GM18907 (cell line): ENCODE measurements at regions not wholly inside any gene's neighbourhood (a gene's known extent, or its start where the extent isn't known, plus 50 kb on each side); places are given as distances from the start of the nearest gene placed in this dataset.

Experiments
- ATAC-seq: cut with Tn5 transposase; IDR thresholded peaks from one replicate; pipeline ENCODE4 v1.9.1; 2021; ENCODE audit warnings: mild to moderate bottlenecking, moderate library complexity; ENCODE audit not compliant: unreplicated experiment

DNA sequence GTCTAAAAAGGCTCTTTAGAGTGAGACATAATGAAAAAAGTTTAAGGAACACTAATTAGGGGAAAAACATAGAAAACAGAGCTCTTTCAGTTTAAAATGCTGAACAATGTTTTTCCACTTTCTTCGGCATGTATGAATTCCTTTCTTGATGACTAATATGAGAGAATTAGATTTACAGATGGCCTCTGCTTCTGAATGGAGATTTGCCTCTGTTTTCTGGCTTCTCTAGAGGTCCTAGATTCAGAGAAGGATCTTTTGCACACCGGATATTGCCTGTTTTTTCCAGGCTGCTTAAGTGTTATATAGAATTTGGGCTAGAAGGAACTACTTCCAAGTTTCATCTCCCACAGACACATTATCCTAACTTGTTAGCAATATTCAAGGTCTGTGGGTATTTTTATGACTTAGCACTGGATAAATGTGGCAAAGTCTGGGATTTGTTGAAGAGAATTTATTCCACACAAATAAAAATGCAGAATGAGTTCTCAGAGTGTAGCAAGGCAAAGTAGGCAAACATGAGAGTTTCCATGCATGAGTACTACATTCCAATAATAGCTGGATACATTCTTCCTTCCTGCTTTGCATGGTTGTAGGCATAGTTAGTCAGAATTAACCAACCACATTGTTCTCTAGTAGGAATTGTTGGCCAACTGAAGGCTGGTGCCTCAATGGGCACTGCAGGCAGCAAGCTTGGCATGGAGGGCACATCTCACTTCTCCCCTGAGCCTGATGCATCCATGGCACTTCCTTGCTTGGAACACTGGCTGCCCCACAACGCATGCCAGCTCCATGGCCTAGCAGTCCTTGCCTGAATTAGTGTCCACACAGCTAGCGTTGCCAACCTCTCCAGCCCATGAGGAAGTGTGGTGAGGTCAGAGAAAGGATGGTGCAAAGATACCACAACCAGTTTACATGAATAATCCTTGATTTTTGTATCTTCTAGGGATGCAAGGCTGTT, 224.2 kb downstream of the CLIC5 start:
- no peak for ATAC-seq

DNA sequence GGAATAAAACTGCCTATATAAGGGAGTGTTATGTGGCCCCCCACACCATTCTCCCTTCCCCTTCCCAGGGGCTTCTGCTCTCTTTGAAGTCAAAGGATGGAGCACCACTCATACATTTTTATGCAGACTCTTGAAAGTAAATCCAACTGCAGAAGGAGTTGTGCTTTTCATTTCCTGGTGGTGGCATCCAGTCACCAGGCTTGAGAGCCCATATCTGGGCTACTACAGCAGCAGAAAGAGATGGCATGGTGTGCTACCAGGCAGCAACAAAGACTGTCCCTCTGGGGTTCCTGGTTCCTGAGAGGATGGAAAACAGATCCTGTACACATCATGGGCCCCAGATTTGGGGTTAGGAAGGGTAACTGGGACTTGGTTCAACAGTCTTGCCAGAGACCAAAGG, 226.4 kb downstream of the CLIC5 start:
- no peak for ATAC-seq

DNA sequence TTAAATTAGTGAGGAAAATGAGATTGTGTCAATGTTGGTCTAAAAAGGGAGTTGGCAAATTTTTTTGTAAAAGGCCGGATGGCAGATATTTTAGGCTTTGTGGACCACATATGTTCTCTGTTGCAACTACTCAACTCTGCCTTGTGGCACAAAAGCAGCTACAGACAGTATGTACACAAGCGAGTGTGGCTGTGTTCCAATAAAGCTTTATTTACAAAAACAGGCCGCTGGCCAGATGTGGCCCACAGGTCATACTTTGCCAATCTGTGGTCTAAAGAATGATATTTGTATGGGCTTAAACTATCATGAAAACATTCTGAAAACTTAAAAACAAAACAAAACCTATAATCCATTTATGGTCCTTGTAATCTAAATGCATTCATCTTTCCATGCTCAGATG, 228.3 kb downstream of the CLIC5 start:
- ATAC-seq, result no peak

DNA sequence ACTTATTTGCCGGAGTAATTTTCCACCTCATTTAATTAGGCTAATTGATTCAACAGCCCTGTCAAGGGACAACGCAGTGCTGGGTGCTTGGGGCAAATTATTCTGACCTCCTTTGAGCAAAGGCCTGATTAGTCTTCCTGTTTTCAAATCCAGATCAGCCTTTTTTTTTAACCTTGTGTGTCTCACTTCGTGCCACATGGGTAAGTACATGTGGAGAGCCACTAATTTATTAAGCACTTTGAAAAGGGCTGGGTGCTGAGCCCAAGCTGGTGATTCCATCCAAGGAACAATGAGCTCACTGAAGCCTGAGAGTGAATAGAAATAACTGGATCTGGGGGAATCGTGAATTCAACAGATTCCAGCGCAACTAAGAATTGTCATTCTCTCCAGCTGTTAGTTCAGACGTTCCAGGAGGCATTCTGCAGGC, 229.3 kb downstream of the CLIC5 start:
- no peak for ATAC-seq

DNA sequence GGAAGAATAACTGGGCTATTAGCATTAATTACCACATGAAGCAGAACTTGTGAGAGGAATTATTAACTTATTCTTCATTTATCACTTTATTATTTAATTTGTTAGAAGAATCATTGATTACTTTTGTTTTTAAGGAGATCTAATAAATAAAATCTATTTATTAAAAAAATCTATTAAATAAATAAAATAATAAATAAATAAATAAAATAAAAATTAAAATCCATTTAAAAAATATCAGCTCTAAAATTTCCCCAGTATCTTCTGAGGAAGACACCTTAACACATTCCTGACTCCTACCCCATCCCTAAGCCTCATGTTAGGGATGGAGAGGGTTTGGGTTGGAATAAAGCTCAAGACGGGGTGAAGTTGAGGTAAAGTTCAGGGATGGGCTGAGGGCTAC, 231.4 kb downstream of the CLIC5 start:
- ATAC-seq, result no peak

DNA sequence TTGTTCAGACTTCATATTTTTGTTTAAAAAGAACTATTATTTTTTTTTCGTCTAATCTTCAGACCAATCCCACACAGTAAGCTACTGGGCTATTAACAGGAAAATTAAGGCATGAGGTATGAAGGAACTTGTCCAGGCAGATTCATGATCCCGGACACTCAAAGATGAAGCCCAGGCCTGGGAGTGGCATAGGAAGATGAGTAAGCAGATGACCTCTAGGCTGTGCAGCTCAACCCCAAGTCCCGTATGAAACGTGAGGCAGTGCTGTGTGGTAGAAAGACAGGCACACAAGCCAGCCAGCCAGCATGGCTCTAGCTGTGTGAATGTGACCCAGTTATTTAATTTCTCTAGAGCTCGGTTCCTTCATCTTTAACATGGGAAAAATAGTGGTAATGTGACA, 231.9 kb downstream of the CLIC5 start:
- ATAC-seq, result no peak

DNA sequence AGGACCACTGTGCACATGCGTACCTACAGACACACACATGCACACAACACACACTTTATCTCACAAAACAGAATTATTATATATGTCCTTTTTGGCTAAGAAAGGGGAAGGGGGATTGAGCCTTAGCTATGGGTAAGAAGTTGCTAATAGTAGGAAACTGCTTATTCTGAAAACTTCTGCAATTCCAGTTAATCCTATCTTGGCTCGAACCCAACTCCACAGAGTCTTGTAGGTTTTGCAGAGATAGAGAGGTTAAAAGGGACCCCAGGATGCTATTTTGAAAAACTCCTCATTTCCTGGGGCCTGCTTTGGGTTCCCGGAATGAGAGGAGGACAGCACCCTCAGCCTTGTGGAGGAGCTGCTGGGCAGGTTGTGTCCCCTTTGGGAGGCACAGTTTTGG, 233.8 kb downstream of the CLIC5 start:
- ATAC-seq, result no peak

DNA sequence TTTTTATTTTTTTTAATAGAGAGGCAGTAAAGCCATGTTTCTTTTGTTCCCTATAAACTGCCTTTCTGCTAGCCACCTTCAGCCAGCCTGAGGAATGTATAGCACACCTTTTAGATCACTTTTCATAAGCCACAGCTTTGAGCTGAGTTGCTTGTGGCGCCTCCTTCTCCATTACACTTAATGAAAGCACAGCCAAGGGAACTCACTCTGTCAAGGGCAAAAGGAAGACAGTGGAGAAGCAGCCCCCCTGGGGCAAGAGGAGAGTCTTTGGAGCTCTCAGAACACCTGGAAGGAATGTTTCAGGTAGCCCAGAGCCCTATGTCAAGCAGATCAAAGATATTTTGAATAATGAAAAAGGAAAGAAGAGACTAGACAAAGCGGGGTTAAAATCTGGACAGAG, 235.1 kb downstream of the CLIC5 start:
- no peak for ATAC-seq

DNA sequence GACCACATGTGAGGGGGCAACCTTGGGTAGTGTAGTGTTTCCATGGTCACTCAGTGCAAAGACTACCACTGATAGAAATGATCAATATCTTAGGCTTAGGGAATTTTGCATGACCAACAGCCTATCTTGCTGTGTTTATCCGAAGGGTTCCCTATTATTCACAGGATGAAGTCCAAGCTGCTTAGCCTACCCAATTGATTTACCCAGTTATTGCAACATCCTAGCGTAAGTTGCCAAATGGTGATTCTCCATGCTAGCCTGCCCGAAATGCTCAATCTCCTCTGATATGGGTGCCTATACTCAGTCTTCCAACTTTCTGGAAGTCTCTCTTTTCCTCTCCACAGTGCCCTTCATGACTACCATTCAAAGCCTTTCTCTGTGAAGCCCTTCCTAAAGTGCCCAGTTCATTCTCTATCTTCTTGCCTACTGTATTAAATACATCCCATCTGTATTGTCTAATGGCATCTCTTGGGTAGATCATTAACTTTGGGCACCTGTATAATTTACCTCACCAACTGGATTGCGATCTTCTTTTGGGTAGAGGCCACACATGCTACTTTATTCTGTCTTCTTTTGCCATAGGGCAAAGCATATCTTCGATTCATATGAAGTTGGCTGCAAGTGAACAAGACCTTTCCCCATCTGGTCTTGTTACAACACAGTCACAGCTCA, 240.5 kb downstream of the CLIC5 start:
- ATAC-seq, result no peak

DNA sequence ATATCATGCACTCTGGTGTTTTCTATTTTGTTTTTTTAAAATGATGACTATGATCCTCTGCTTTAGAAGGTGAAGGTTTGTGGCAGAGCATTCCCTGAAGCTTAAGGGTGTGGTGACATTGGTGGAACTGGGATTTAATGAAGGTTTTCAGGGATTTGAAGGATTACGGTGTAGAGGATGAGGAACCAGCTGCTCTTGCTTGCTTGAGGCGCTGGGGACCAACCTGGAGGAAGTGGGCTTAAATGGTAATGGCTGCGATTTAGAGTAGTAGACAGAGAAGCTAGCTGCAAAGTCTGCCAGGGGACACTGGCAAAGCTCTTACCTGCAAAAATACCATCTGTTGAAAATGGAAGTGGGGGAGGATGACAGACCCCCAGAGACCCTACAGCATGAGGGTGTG, 241.8 kb downstream of the CLIC5 start:
- ATAC-seq, result no peak

DNA sequence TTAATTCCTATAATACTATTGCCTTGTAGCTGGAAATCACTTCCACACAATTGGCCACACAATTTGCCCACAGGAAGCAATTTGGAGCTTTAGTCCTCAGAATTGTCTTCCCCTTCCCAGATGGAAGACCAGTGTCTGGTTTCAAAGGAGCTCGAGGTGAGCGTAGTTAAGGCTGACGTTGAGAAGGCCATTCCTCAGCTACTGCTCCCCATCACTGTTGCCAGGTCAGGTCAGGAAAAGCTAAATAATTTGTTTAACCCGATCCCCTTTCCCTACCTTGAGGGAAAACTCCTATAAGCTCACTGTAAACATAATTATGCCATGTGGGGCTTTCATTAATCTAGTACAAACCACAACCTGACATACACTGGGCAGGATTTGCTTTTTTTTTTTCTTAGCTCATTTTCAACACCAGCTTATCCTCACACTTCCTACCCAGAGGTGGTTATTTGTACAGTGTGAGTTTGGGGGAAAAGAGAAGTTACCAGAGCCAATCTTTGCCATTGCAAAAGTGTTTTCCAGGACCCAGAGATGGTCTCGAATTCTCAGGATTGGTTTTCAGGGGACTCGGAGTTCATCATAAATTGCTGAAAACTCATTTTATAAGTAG, 242.7 kb downstream of the CLIC5 start:
- ATAC-seq, result no peak

DNA sequence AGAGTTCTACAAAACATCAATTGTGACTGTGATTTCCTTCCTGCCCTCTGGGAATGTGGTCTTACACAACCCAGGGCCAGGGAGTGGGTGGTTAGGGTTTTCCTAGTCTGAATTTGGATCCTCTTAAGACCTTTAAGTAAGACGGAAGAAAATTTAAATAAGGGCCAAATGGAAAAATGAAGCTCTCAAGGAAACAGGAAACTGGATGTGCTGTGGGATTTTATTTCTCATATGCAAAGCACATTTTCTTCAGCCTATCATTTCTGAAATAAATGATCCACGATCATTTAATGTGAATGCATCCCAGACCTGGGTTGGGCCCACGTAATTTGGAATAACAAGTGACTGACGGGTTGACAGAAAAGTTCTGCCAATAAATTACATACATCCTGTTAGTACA, 243.6 kb downstream of the CLIC5 start:
- ATAC-seq, result no peak

DNA sequence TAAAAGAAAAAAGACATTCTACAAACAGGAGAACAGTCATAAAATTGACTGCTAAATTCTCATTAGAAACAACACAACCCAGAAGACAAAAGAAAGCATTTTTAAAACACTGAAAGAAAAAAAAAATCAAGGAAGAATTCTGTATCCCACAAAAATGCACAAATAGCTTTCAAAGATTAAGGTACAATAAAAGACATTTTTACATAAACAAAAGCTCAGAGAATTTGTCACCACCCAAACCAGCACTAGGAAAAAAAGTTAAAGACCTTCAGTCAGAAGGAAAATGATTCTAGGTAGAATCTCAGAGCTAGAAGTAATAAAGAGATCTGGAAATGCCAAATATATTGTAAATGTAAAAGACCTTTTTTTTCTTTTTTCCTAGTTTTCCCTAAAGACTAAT, 252.4 kb downstream of the CLIC5 start:
- no peak for ATAC-seq

DNA sequence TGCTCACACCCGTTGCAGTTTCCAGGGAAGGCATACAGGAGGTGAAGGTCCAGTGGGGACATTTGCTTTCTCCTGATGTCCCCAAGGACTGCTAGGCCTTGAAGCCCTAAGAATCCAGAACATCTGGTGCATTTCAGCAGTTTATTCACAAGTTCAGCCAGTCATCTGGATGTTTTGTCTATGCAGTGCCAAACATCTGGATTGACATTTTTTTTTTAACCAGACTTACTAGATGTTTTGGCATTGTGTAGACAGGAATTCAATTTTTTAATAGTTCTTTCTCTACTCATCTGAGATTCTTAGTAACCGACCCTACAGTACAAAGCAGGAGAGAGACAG, 256.2 kb downstream of the CLIC5 start:
- ATAC-seq, result no peak

DNA sequence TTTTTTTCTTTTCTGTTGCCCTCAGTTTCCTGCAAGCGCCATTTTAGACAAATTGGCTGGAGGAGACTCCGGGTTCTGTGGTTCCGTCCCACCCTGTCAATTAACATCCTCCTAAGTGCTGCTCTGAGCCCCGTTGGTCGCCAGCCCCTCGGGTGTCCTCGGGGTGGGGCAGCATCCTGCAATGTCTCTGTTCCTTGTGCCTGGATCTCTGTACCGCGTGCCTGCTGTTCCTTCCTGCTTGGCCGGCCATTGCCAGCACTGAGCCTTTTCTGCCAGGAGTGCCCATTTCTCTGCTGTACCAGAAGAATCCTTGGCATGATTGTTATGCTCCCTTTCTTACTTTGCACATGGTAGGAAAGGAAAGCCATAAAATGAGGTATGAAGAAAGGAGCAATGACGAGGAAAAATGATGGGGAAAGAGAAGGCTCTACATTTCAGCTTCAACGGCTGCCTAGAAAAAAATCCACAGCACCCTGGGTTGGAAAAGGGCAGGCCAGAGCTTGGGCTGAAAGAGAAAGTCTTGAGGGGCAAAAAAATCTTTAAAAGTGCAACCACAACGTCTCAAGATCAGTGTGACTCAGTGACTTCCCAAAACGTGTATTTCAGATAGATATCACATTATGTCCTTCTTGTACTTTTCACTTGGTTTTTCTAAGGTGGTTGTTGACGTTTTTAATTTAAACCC, 256.7 kb downstream of the CLIC5 start:
- ATAC-seq, result no peak

DNA sequence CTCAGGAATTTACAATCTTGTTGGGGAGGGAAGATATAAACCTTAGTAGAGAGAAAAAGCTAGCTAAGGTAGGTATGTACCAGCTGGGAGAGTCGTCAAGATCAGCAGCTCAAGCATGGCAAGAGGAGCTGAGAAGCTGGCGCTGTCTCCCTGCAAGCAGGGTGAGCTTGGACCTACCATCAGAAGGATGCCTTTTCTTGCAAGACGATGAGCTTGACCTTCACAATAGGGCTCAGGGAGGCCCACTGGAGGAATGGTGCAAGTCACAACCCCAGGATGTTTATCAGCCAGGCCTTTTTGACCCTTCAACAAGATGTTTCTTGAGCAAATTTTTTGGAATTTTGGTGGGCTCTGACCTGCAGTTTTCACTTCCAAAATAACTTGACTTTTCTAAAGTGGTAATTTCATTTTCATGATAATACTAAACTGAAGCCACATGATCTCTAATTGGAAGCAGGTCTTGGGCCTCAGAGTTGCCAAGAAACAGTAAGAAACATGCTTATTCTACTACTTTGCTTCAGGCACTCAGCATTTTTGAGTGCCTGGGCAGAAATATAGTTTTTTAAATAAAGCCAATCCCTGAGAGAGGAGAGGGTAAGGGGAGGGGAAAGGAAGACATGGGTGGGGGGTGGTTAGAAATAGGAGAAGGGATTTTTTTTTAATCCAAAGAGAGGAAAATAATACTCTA, 258.1 kb downstream of the CLIC5 start:
- no peak for ATAC-seq

DNA sequence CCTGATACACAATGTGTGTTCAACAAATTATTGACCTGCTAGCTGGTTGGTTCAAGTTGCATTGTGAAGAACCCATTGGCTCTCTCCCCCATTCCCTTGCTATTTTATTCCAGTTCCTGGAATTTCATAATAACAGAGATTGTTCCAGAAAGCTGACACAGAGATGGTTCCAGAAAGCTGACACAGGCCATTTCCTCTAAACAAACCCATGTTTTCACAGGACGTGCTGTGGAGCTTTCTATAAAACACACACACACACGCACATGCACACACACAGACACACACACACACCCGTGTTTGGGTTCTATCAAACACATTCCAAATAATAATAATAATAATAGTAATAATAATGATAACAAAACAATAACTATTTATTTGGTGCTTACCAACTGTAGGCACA, 259.1 kb downstream of the CLIC5 start:
- no peak for ATAC-seq

DNA sequence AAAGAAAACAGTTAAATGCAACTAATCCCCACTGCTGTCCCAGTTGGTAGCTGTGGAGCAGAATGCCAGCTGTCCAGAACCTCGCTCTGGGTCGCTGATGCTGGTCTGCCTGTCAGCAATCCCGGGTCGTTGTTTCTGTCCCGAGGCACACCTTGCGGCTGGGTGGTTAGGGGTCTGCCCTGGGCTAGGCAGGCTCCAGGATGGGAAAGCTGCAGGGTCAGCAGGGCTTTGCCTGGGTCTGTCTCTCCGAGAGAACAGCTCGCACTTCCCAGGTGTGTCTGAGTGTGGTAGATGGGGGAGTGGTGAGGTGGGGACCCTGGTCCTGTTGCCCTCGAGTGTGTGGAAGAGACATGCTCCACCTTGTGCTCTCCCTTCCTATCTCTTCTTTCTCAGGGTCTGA, 261.2 kb downstream of the CLIC5 start:
- ATAC-seq, result no peak

DNA sequence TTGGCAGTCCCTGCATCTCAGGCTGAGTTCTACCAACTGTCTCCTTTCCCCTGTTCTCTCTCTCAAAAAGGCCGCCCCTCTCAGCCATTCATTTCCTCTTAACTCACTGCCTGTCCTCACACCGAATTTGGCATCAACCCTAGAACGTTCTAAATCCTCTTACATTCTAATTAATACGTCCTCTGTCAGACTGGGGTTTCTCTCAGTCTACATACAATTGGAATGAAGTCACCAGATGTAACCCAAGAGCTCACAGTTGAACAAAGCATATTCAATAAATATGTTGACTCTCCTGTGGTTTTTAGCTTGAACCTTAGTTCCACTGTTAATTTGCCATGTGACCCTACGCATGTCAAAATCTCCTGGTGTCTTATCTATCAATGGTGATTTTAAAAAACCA, 269.6 kb downstream of the CLIC5 start:
- no peak for ATAC-seq

DNA sequence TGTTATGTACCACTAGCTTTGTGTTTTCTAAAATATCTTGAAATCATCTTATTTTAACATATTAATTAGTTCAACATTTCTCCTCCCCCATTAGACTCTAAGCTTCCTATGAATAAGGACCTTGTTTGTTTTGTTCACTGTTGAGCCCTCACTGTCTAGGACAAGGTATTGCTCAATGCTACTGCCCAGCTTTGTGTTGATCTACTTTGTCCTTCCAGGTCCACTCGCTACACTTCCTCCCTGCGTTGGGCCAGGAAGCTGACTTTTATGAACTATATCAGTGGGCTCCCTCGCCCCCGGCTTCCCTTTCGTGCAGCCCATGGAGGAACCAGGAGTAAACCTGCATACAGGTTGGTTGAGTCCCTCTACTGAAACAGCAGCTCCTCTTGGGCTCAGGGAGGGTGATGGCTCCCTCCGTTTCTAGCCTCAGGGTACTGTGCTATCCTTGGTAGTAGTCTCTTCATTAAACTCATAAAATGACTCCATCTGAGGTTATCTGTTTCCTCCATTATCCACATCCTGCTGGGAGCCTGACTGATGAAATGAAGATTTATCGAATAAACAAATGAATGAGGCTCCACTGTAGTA, 272.5 kb downstream of the CLIC5 start:
- ATAC-seq, result no peak

DNA sequence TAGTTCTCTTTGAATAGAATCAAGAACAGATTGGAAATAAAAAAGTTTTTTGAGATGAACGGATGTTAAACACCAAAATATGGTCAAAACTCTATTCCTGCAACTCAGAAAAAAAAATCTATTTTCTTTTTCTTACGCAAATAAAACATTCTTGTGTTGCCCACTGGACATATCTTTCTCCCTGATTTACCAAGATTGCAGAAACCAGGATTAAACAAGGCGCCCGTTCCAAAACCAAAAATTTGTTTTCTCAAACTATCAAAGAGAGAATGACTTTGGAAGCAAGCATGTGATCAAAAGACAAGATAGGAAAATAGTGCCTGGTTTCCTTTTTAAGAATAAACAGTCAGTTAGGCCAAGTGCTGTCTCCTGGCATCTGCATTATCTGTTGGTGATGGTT, 273.1 kb downstream of the CLIC5 start:
- ATAC-seq, result no peak
